GM19463 (cell line): ENCODE measurements at regions not wholly inside any gene's neighbourhood (a gene's known extent, or its start where the extent isn't known, plus 50 kb on each side); places are given as distances from the start of the nearest gene placed in this dataset.
"Not testable (repeated sequence)": the region's sequence is repeated elsewhere in the genome, so short reads cannot be mapped to it uniquely, and the experiment has no call there.

Experiments used
- ATAC-seq: cut with Tn5 transposase; IDR thresholded peaks from one replicate; pipeline ENCODE4 v1.9.1; 2021; ENCODE audit warnings: mild to moderate bottlenecking, moderate library complexity; ENCODE audit not compliant: unreplicated experiment

DNA sequence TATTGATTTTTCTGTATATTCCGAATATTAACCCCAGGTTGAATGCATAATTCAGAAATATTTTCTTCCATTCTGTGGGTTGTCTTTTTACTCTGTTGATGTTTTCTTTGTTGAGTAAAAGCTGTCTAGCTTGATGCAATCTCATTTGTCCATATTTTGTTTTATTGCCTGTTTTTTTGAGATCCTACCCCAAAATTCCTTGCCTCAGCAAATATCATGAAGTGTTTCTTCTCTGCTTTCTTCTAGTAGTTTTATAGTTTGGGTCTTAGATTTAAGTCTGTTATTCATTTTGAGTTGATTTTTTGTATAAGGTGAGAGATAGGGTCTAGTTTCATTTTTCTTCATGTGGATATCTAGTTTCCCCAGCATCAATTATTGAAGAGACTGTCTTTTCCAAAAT, 467.9 kb upstream of the GCFC2 start:
- no peak for ATAC-seq

DNA sequence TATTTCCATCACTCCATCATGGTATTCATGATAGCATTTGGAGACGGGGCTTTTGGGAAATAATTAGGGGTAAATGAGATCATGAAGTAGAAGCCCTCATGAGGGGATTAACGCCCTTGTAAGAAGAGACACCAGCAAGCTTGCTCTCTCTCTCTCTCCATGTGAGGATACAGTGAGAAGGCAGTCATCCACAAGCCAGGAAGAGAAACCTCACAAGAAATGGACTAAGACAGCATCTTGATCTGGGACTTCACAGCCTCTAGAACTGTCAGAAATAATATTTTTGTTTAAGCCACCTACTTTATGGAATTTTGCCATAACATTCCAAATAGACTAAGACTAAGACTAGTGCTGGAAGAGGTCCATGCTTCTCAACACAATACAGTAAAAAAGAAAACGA, 464.6 kb upstream of the GCFC2 start:
- no peak for ATAC-seq

- ATAC-seq: no peak
Observed at GRCh38 chr2:76174505-76174904, 463.8 kb upstream of the GCFC2 start.

GRCh38 chr2:76173206-76173605, 462.5 kb upstream of the GCFC2 start:
- not testable (repeated sequence) for ATAC-seq

DNA sequence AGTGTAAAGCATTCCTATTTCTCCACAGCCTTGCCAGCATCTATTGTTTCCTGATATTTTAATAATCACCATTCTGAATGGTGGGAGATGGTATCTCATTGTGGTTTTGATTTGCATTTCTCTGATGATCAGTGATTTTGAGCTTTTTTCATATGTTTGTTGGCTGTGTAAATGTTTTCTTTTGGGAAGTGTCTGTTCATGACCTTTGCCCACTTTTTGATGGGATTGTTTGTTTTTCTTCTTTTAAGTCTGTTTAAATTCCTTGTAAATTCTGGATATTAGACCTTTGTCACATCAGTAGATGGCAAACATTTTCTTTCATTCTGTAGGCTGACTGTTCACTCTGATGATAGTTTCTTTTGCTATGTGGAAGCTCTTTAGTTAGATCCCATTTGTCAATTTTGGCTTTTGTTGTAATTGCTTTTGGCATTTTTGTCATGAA, 461.5 kb upstream of the GCFC2 start:
- not testable (repeated sequence) for ATAC-seq

DNA sequence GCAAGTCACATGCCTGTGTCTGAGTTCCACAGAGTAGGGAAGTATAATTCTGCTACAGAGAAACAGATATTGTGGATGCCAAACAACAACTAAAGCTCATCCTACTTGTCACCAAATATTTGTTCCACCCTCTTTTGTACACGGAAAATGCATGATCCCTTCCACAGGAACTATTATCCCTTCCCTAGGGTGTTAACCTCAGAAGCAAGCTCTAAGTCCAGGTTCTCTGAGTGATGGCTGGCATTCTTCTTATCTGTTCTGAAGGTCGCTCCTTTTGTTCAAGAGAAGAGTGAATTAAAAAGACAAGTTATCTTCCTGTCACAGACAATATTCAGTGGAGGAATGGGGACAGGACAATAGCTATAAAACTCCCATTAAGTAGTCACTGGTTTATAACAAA, 460.1 kb upstream of the GCFC2 start:
- no peak for ATAC-seq

DNA sequence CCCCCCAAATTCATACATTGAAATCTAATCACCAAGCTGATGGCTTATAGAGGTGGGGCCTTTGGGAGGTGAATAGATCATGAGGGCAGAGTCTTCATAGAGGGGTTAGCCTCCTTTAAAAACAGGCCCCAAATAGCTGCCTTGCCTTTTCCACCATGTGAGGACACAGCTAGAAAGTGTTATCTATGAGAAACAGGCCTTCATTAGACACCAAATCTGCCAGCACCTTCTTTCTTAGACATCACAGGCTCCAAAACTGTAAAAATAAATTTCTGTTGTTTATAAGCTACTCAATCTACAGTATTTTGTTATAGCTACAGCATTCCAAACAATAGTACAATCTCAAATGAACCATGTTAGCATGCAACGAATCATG, 459.3 kb upstream of the GCFC2 start:
- ATAC-seq: no peak

DNA sequence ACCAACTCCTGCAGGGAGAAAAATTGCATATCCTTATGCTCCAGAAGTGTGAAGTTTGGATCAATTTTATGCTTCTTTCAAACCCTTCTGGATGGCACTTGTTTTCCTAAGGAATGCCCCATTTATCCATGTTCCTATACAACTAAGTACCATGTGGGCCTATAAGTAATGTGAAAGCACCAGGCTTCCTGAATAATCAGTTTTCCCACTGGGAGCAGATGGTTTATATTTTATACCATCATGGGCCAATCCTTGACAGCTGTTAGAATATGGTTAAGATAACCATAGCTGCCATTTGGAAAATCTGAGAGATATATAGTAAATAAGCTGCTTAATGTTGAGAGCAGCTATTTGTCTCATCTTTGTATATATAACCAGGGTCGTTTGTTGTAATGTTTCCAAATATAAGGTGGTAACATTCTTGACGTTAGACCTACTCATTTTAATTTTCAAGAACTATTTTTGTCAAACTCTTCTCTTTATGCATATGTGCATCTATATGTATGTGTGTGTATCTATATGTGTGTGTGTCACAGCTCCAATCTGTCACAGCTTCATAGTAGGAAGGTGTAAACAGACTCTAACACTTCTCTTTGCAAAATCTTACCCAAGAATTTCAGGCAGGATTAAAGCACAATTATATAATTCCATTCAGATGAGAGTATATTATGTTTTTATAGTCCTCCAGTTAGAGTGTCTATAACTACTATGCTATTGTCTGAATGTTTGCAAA, 458.7 kb upstream of the GCFC2 start:
- no peak for ATAC-seq

- no peak for ATAC-seq
Observed at GRCh38 chr2:76163860-76164259, 453.1 kb upstream of the GCFC2 start.

DNA sequence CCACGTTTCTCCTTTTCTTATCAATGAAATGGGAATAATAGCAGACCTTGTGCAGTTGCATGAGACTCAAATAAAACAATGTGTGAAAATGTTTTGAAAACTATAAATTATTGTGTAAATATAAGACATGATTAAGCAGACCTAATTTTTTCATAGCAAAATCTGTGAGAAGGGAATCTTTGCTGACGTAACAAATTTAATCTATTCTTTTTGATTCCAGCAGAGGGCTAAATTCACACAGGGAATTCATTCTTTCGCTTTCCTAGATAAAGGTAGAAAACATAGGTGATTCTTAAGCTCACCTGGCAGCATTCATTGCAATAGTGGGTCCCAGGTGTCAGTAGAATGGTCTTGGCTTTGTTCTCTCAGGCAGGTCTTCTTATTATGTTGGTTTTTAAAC, 450.0 kb upstream of the GCFC2 start:
- no peak for ATAC-seq

DNA sequence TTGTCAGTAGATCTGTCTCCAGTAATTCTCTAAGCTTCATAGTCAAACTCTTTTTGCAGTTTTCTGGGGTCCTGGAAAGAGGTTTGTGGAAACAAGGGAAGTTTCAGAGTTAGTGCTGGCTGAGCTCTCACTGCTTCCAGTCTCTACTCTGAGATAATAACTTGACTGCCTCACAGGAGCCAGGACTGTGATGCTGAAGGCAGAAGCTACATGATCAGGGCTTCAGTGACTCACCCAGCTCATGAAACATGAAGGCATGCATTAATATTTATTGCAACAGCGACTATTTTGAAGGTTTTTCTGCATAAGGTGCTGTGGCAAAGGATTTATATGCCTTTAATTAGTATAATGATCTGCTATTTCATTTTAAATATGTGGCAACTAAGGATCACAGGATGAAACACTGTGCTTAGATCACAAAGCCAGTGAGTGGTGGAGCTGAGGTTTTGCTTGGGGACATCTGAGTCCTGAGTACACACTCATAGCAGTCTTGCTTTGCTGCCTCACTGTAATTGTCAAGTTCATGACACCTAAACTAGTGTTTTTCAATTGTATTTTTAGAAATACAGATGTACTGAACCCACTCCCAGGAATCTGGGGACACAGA, 448.4 kb upstream of the GCFC2 start:
- ATAC-seq: no peak

DNA sequence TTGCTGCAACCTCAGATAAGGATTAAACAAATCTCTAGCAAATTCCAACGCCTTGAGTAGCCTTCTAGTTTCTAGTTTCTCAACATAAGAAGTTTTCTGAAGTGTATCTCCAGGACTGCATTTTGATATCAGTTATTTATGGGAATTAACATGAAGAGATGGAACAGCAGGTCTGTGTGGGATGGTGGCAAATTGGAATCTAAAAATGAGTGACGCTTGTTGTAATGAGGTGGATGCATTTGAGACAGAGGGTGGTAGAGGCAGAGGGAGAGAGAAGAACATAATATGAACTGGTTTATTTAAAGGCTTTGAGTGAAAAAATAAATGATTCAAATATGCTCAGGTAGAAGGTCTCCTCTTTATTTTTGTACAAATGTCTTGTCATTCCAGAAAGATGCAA, 446.8 kb upstream of the GCFC2 start:
- no peak for ATAC-seq

DNA sequence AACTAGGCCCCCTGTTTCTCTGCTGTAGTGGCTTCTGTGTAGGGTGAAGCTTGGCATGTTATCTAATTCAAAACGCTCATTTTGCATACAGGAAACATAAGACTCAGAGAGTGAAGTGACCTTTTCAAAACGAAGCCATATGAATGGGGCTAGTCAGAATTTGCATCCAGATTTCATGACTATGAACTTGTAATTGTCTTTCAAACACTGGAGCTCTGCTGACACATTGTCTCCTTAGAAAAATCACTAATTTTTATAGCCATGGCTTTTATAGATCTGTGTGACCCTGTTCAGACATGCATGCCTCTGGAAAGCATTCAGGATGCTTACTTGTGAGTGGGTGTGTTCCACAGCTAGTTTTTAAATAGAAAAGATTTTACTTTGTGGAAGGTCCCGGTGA, 444.3 kb upstream of the GCFC2 start:
- no peak for ATAC-seq

GRCh38 chr2:76149846-76150245, 439.1 kb upstream of the GCFC2 start:
- ATAC-seq: no peak

DNA sequence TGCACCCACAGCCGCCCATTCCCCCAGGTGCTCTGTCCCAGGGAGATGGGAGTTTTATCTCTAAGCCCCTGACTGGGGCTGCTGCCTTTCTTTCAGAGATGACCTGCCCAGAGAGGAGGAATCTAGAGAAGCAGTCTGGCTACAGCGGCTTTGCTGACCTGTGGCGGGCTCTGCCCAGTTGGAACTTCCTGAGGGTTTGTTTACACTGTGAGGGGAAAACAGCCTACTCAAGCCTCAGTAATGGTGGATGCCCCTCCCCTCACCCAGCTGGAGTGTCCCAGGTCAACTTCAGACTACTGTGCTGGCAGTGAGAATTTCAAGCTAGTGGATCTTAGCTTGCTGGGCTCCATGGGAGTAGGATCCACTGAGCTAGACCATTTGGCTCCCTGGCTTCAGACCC, 428.6 kb upstream of the GCFC2 start:
- not testable (repeated sequence) for ATAC-seq

GRCh38 chr2:76128622-76129021, 417.9 kb upstream of the GCFC2 start:
- ATAC-seq: no peak

- ATAC-seq: no peak
Observed at GRCh38 chr2:76120176-76120575, 409.5 kb upstream of the GCFC2 start.

DNA sequence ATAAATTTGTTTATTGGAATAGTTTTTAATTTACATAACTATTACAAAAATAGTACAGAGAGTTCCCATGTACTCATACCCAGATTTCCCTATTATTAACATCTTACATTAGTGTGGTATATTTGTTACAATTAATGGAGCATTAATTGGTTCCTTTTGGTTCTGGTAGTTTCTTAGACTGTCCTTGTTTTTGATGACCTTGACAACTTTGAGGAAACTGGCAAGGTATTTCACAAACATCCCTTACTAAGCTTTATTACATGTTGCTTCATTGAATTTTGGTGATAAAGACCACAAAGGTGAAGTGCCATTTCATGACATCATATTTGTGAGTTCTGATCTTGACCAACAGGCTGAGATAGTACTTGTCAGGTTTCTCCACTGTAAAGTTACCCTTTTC, 379.0 kb upstream of the GCFC2 start:
- ATAC-seq: no peak

- no peak for ATAC-seq
Observed at GRCh38 chr2:76083248-76083647, 372.5 kb upstream of the GCFC2 start.

- ATAC-seq: no peak
Observed at GRCh38 chr2:76082509-76082908, 371.8 kb upstream of the GCFC2 start.

GRCh38 chr2:76080154-76080553, 369.4 kb upstream of the GCFC2 start:
- ATAC-seq: no peak

GRCh38 chr2:76075126-76075525, 364.4 kb upstream of the GCFC2 start:
- no peak for ATAC-seq
